ENCODE measurements at regions not wholly inside any gene's neighbourhood (a gene's known extent, or its start where the extent isn't known, plus 50 kb on each side); places are given as distances from the start of the nearest gene placed in this dataset.

- DNase-seq (ENCODE audit: low read depth in 4 of 4, low spot score in 3 of 4): no peak
Measured at GRCh38 chr2:177068967-177069366, 143.6 kb upstream of the HNRNPA3 start.

GRCh38 chr2:177072090-177072489, 140.5 kb upstream of the HNRNPA3 start:
- DNase-seq (ENCODE audit: low read depth in 4 of 4, low spot score in 3 of 4): no peak

- no peak for DNase-seq (ENCODE audit: low read depth in 4 of 4, low spot score in 3 of 4)
Measured at GRCh38 chr2:177073611-177074010, 139.0 kb upstream of the HNRNPA3 start.

GRCh38 chr2:177074099-177074710, 138.4 kb upstream of the HNRNPA3 start:
- DNase-seq (ENCODE audit: low read depth in 4 of 4, low spot score in 3 of 4): peak in 1 of 4 donors; percentile 7

GRCh38 chr2:177075254-177075653, 137.3 kb upstream of the HNRNPA3 start:
- no peak for DNase-seq (ENCODE audit: low read depth in 4 of 4, low spot score in 3 of 4)

GRCh38 chr2:177076636-177077179, 135.9 kb upstream of the HNRNPA3 start:
- no peak for DNase-seq (ENCODE audit: low read depth in 4 of 4, low spot score in 3 of 4)

GRCh38 chr2:177077778-177078177, 134.8 kb upstream of the HNRNPA3 start:
- DNase-seq (ENCODE audit: low read depth in 4 of 4, low spot score in 3 of 4): no peak

- no peak for DNase-seq (ENCODE audit: low read depth in 4 of 4, low spot score in 3 of 4)
Measured at GRCh38 chr2:177078416-177078815, 134.2 kb upstream of the HNRNPA3 start.

GRCh38 chr2:177078855-177079254, 133.7 kb upstream of the HNRNPA3 start:
- DNase-seq (ENCODE audit: low read depth in 4 of 4, low spot score in 3 of 4): no peak

GRCh38 chr2:177080746-177081284, 131.8 kb upstream of the HNRNPA3 start:
- DNase-seq (ENCODE audit: low read depth in 4 of 4, low spot score in 3 of 4): no peak

- DNase-seq (ENCODE audit: low read depth in 4 of 4, low spot score in 3 of 4): no peak
Measured at GRCh38 chr2:177084607-177085006, 128.0 kb upstream of the HNRNPA3 start.

- no peak for DNase-seq (ENCODE audit: low read depth in 4 of 4, low spot score in 3 of 4)
Measured at GRCh38 chr2:177088529-177088928, 124.1 kb upstream of the HNRNPA3 start.

- DNase-seq (ENCODE audit: low read depth in 4 of 4, low spot score in 3 of 4): no peak
Measured at GRCh38 chr2:177090967-177091366, 121.6 kb upstream of the HNRNPA3 start.

- no peak for DNase-seq (ENCODE audit: low read depth in 4 of 4, low spot score in 3 of 4)
Measured at GRCh38 chr2:177093371-177093770, 119.2 kb upstream of the HNRNPA3 start.

- DNase-seq (ENCODE audit: low read depth in 4 of 4, low spot score in 3 of 4): no peak
Measured at GRCh38 chr2:177098001-177098613, 114.5 kb upstream of the HNRNPA3 start.

- no peak for DNase-seq (ENCODE audit: low read depth in 4 of 4, low spot score in 3 of 4)
Measured at GRCh38 chr2:177101930-177102329, 110.7 kb upstream of the HNRNPA3 start.

GRCh38 chr2:177106212-177106611, 106.4 kb upstream of the HNRNPA3 start:
- no peak for DNase-seq (ENCODE audit: low read depth in 4 of 4, low spot score in 3 of 4)

- DNase-seq (ENCODE audit: low read depth in 4 of 4, low spot score in 3 of 4): no peak
Measured at GRCh38 chr2:177108890-177109289, 103.7 kb upstream of the HNRNPA3 start.

GRCh38 chr2:177114712-177115111, 97.9 kb upstream of the HNRNPA3 start:
- DNase-seq (ENCODE audit: low read depth in 4 of 4, low spot score in 3 of 4): no peak

- DNase-seq (ENCODE audit: low read depth in 4 of 4, low spot score in 3 of 4): no peak
Measured at GRCh38 chr2:177117755-177118154, 94.8 kb upstream of the HNRNPA3 start.

GRCh38 chr2:177118636-177119035, 94.0 kb upstream of the HNRNPA3 start:
- no peak for DNase-seq (ENCODE audit: low read depth in 4 of 4, low spot score in 3 of 4)

- no peak for DNase-seq (ENCODE audit: low read depth in 4 of 4, low spot score in 3 of 4)
Measured at GRCh38 chr2:177119099-177119498, 93.5 kb upstream of the HNRNPA3 start.

Measured in right renal pelvis (tissue), 4 donors.